Loucy (cell line): ENCODE measurements at regions not wholly inside any gene's neighbourhood (a gene's known extent, or its start where the extent isn't known, plus 50 kb on each side); places are given as distances from the start of the nearest gene placed in this dataset.

Source experiments
- H2AFZ ChIP-seq: fragments of 200-600 bp; sonication (generic); 2 replicates; pipeline ENCODE4 v1.6.0; 2016; ENCODE audit warnings: antibody characterized with exemption, mild to moderate bottlenecking, low read length, moderate library complexity
- H3F3A ChIP-seq: fragments of 200-600 bp; 2 replicates; pipeline ENCODE4 v1.6.0; 2016; ENCODE audit warnings: antibody characterized with exemption, low read depth, mild to moderate bottlenecking
- H3K27me3 ChIP-seq: fragments of 200-600 bp; sonication (generic); 2 replicates; pipeline ENCODE4 v1.6.1; 2014; ENCODE audit warnings: low read length, mild to moderate bottlenecking; ENCODE audit not compliant: insufficient read depth, poor library complexity, severe bottlenecking
- H3K36me3 ChIP-seq: fragments of 200-600 bp; sonication (generic); 2 replicates; pipeline ENCODE4 v1.6.1; 2016; ENCODE audit warnings: low read length; ENCODE audit not compliant: insufficient read depth
- H3K4me1 ChIP-seq: fragments of 200-600 bp; sonication (generic); 2 replicates; pipeline ENCODE4 v1.5.1; 2014; ENCODE audit warnings: low read length, mild to moderate bottlenecking; ENCODE audit not compliant: insufficient read depth, poor library complexity, severe bottlenecking
- H3K4me2 ChIP-seq: fragments of 200-600 bp; sonication (generic); 2 replicates; pipeline ENCODE4 v1.6.0; 2014; ENCODE audit warnings: antibody characterized with exemption, low read length, low read depth, mild to moderate bottlenecking; ENCODE audit not compliant: poor library complexity, severe bottlenecking
- H3K4me3 ChIP-seq: fragments of 200-600 bp; sonication (generic); 2 replicates; pipeline ENCODE4 v1.5.1; 2014; ENCODE audit warnings: low read length, mild to moderate bottlenecking, mixed read lengths; ENCODE audit not compliant: poor library complexity, severe bottlenecking
- H3K79me2 ChIP-seq: fragments of 200-600 bp; sonication (generic); 2 replicates; pipeline ENCODE4 v1.6.1; 2014; ENCODE audit warnings: low read length; ENCODE audit not compliant: insufficient read depth
- H3K9ac ChIP-seq: fragments of 200-600 bp; sonication (generic); 2 replicates; pipeline ENCODE4 v1.6.0; 2014; ENCODE audit warnings: mild to moderate bottlenecking, low read depth, low read length, moderate library complexity; ENCODE audit not compliant: poor library complexity, severe bottlenecking
- H3K9me2 ChIP-seq: fragments of 200-600 bp; sonication (generic); replicated peaks from 2 replicates; pipeline ENCODE4 v1.6.1; 2016; ENCODE audit warnings: low read depth, low read length, mixed read lengths
- H3K9me3 ChIP-seq: fragments of 200-600 bp; sonication (generic); 2 replicates; pipeline ENCODE4 v1.6.1; 2014; ENCODE audit warnings: mild to moderate bottlenecking, antibody characterized with exemption, low read length, low read depth; ENCODE audit not compliant: insufficient read depth
- H4K20me1 ChIP-seq: fragments of 200-600 bp; sonication (generic); 2 replicates; pipeline ENCODE4 v1.6.0; 2014; ENCODE audit warnings: antibody characterized with exemption, low read length, mild to moderate bottlenecking; ENCODE audit not compliant: insufficient read depth, poor library complexity, severe bottlenecking
- EZH2phosphoT487 ChIP-seq: fragments of 200-600 bp; IDR thresholded peaks from 2 replicates; pipeline ENCODE4 v1.6.1; 2018; ENCODE audit warnings: antibody characterized with exemption, mild to moderate bottlenecking, moderate library complexity, borderline replicate concordance
- TF ChIP-seq, protein P1 (sequence below): fragments of 200-600 bp; sonication (generic); conservative IDR thresholded peaks from 2 replicates; pipeline ENCODE4 v1.5.1; 2014; ENCODE audit warnings: mild to moderate bottlenecking, antibody characterized with exemption, low read length

DNA sequence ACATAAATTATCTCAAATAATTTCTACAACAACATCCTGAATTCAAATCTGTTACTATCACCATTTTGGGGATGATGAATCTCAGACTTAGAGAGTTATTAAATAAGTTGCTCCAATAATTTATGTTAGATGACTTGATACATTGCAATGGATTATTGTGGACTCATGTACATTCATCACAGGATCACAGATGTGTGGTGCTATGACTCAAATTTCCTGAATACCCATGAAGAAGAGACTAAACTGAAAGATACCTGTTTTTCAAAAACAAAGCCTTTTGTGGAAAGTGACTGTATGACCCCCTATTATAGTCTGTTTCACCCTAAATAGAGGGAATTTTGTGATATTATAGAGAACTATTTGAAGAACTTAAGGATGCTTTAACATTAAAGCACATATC lies 315.0 kb downstream of the PLA2G4A start:
- no peak overlapping the region for H3K4me3 ChIP-seq
- H3K4me2 ChIP-seq, result no peak overlapping the region
- no peaks in the 10 kb centered on the region for H3K9me2 ChIP-seq
- H3K79me2 ChIP-seq, result no peaks in the 10 kb centered on the region
- no peaks in the 10 kb centered on the region for H3F3A ChIP-seq
- no peaks in the 10 kb centered on the region for H3K36me3 ChIP-seq
- H3K27me3 ChIP-seq, result no peaks in the 10 kb centered on the region
- no peaks in the 10 kb centered on the region for H3K4me1 ChIP-seq
- no peaks in the 10 kb centered on the region for H4K20me1 ChIP-seq
- no peak overlapping the region for H2AFZ ChIP-seq
- no peaks in the 10 kb centered on the region for H3K9me3 ChIP-seq
- TF ChIP-seq, protein P1, sequence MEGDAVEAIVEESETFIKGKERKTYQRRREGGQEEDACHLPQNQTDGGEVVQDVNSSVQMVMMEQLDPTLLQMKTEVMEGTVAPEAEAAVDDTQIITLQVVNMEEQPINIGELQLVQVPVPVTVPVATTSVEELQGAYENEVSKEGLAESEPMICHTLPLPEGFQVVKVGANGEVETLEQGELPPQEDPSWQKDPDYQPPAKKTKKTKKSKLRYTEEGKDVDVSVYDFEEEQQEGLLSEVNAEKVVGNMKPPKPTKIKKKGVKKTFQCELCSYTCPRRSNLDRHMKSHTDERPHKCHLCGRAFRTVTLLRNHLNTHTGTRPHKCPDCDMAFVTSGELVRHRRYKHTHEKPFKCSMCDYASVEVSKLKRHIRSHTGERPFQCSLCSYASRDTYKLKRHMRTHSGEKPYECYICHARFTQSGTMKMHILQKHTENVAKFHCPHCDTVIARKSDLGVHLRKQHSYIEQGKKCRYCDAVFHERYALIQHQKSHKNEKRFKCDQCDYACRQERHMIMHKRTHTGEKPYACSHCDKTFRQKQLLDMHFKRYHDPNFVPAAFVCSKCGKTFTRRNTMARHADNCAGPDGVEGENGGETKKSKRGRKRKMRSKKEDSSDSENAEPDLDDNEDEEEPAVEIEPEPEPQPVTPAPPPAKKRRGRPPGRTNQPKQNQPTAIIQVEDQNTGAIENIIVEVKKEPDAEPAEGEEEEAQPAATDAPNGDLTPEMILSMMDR, result no peak
- TF ChIP-seq EZH2phosphoT487, result no peak
- H3K9ac ChIP-seq, result no peak overlapping the region

DNA sequence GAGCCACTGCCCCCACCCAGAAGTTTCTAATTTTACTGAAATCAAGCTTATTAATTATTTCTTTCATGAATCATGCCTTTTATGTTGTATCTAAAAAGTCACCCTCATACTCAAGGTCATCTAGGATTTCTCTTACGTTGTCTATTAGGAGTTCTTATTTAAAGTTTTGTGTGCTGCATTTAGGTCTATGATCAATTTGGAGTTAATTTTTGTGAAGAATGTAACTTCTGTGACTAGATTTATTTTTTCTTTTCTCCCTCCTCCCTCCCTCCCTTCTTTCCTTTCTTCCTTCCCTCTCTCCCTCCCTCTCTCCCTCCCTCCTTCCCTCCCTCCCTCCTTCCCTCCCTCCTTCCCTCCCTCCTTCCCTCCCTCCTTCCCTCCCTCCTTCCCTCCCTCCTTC lies 317.6 kb downstream of the PLA2G4A start:
- TF ChIP-seq, protein P1, result no peak
- TF ChIP-seq EZH2phosphoT487, result no peak
- Histone ChIP-seq H3K79me2 (no peaks in the 10 kb centered on the region), H3K4me1 (no peaks in the 10 kb centered on the region), H3K36me3 (no peaks in the 10 kb centered on the region), H3K4me3 (no peak overlapping the region), H3F3A (no peaks in the 10 kb centered on the region), H3K9me3 (no peaks in the 10 kb centered on the region), H3K9ac (no peak overlapping the region), H3K27me3 (no peaks in the 10 kb centered on the region), H4K20me1 (no peaks in the 10 kb centered on the region), H2AFZ (no peak overlapping the region), H3K9me2 (no peaks in the 10 kb centered on the region), H3K4me2 (no peak overlapping the region)

DNA sequence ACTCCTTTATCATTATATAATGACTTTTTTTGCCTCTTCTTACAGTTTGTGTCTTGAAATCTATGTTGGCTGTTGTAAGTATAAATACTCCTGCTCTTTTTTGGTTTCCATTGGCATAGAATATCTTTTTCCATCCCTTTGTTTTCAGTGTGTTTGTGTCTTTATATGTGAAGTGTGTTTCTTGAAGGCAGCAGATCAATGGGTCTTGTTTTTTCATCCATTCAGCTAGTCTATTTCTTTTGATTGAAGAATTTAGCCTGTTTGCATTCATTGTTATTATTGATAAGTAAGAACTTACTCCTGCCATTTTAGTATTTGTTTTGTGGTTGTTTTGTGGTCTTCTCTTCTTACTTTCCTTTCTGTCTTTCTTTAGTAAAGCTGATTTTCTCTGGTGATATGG lies 322.8 kb downstream of the PLA2G4A start:
- Histone ChIP-seq H3K9ac (no peak overlapping the region), H3K36me3 (no peaks in the 10 kb centered on the region), H3K4me2 (no peak overlapping the region), H4K20me1 (no peaks in the 10 kb centered on the region), H2AFZ (no peak overlapping the region), H3K4me3 (no peak overlapping the region), H3F3A (no peaks in the 10 kb centered on the region), H3K9me3 (no peaks in the 10 kb centered on the region), H3K79me2 (no peaks in the 10 kb centered on the region), H3K4me1 (no peaks in the 10 kb centered on the region), H3K9me2 (no peaks in the 10 kb centered on the region), H3K27me3 (no peaks in the 10 kb centered on the region)
- TF ChIP-seq, protein P1, result no peak
- TF ChIP-seq EZH2phosphoT487, result no peak
